HT1080 (cell line): ENCODE measurements at regions not wholly inside any gene's neighbourhood (a gene's known extent, or its start where the extent isn't known, plus 50 kb on each side); places are given as distances from the start of the nearest gene placed in this dataset.
A peak's percentile ranks its signal among the peaks of the same experiment; 100 is the strongest.
"Not testable (repeated sequence)": the region's sequence is repeated elsewhere in the genome, so short reads cannot be mapped to it uniquely, and the experiment has no call there.

Experiments
- DNase-seq: peaks from one replicate; pipeline ENCODE4 v3.0.0-alpha.2; 2015; ENCODE audit warnings: low read depth

DNA sequence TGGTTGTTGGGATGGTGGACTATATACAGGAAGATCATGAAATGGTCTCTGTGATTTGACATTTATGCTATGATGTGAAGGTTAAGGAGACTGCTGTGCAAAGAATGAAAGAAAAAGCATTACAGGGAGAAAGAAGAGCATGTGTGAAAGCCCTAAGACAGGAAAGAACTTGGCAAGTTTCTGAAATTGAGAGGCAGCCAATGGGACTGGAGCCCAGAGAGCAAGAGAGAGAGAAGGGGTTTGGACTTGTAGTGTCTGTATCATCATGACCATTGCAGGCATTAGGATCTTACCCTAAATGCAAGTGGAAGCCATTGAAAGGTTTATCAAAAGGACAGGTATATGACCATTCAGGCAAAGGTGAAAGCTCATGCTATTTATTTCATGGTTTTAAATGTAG, 147.1 kb downstream of the NAA11 start:
- no peak for DNase-seq

DNA sequence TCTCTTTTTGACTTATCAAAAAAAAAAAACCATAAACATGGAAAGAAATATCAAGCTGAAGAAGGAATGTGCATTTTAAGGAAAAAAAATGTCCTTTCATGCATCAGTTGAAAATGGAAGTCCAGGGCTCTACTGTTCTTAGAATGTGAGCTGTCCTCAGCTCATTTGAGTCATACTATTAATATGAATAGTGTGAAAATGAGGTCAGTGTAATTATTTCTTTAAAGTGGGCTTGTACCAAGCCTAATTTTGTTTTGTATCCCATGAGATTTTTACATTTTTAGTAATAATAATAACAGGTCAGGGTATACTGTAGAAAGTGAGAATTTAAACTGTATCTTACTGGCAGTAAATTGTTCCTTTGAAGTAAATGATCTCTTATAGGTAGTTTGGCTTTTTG, 148.5 kb downstream of the NAA11 start:
- DNase-seq, result no peak

DNA sequence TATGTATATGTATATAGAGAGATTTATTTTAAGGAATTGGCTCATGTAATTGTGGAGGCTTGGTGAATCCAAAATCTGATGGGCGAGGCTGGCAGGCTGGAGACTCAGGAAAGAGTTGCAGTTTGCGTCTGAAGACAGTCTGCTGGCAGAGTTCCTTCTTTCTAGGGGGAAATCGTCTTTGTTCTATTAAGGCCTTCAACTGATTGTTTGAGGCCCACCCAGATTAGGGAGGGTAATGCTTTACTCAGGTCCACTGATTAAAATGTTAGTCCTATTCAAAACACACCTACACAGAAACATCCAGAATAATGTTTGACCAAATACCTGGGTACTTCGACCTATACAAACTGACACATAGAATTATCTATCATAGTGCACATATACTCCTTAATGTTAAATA, 149.5 kb downstream of the NAA11 start:
- no peak for DNase-seq

DNA sequence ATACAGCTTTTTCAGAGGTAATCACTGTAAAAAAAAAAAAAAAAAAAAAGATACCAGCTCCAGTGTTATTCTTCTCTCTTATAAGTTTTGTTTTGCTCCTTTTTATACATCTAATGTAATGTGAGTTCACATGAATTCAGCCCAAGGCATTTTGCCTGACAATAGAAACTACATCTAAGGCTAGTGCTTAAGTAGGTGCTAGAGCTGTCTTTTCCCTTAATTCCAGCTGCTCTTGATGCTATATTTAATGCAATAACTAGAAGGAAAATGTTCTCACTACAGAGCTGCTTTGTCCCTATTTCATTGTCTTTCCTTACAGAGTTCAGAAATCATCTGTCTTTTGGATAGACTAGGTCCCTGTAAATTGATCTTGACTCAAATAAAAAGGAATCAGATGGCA, 150.1 kb downstream of the NAA11 start:
- no peak for DNase-seq

DNA sequence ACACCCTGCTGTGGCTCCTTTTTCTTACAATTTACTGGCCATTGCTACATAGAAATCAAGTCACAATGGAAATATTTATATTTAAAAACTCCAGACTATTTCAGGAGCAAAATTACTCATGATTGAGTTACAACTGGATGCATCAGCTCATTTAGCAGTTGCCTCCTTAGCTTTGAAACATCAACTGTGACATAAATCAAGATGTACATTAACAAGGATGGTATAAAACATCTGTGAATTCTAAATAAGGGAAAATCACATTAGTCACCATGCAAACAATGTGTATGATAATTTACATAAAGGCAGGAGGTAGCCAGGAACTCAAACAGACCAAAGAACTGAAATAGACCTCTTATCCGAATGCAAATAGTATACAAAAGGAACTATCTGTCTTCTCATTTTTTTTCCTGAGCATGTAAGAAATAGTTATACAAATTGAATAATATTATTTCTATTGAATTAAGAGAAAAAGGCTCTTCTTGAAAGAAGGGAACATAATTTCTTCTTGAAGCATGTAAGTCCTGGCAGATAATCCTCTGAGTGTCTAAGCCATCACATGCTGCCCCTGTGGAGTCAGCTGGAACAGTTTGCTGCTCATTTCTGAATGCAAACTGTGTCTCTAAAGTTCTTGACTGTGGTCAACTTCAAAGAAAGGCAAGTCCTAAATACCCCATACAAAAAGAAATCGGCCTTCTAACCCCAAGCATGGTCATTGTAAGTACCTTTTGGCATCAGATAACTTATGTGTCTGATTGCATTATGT, 151.2 kb downstream of the NAA11 start:
- no peak for DNase-seq

DNA sequence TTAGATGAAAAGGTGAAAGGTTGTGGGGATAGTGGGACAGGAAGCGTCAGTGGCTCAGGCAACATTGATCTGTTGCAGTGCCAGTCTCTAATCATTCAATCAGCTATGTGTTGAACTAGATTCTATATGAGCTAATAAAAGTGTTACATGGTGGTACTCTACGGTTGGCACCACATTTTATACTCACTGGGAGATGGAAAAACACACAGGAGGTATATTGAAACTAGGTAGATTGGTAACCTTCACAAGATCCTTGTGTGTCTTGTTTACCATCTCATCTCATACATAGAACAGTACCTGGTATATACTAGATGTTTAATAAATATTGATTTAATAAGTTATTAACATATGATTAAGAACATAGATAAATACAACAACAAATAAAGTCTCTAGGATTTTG, 152.7 kb downstream of the NAA11 start:
- no peak for DNase-seq

DNA sequence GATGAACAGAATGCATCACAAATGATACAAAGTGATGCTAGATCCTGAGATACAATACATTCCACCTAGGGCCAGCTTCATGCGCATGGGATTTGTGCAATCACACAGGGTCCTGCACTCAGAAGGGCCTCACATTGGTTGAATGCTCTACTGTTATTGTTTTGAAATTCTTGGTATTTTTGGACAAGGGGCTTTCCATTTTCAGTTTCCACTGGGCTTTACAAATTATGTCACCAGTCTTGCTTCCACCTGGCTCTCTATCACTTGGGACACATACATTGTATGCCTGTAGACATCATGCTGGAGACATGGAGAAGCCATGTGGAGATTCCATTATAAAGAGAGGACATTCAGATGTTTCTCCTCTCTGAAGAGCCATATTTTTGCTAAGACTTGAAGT, 155.8 kb downstream of the NAA11 start:
- no peak for DNase-seq

DNA sequence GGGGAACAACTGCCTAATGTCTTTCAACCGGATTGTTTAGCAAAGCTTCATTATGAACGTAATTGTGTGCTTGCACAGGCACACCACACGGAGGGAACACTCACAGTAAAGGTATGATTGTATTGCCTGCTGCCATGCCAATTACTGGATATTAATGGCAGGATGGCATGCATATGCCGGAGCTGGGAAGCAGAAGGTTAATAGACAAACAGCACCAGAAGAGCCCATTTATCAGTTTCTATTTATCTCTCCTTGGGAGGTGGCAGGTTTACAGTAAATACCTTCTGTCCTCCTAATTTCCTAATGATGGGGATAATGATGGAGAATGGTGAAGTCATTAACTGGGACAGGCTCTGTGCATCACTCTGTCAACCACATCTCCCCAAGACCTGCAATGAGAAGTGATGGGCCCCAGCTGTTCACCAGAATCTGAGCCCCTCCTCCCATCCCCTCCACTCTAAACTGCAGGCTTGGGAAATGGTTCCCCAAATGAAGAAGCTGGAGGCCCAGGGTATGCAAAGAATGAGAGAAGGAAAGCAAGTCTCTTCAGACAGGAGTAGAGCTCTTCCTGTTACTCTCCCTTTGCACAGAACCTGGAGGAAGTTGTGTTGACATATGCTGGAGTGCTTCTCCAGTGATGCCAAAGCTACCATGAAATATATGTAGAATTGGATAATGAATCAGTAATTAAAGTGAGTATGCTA, 160.8 kb downstream of the NAA11 start:
- no peak for DNase-seq

DNA sequence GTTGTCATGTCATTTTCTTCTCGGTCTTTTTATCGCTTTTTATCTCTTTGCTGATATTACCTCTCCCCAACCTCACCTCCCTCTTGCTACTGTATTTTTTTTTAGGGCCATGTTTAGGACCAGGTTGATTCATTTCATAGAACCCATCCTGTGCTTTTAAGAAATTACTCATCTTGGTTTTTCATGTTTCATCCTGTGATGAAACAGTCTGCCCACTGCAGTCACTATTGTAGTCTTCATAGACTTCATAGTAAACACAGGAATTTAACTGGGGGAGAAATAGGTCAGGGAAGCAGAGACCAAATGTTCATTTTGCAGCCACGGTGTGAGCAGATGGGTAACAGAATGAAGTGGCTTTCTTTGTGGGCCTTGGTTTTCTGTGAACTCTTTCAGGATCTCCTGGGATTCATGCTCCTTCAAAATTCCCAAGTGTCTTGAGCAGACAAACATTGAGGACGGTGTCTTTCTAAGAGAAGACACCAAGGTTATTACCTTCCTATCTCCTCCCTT, 161.8 kb downstream of the NAA11 start:
- DNase-seq, result peak; percentile 1

DNA sequence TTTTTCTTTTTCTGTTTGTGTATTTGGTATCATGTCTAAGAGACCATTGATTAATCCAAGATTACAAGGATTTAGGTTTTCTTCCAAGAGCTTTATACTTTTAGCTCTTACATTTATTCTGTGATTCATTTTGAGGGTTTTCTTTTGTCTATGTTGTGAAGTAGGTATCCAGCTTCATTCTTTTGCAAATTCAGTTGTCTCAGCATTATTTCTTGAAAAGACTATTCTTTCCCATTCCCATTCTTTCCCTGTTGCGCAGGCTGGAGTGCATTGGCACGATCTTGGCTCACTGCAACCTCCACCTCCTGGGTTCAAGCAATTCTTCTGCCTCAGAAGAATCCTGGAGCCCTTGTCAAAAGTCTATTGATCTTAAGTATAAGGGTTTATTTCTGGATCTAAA, 164.9 kb downstream of the NAA11 start:
- no peak for DNase-seq

DNA sequence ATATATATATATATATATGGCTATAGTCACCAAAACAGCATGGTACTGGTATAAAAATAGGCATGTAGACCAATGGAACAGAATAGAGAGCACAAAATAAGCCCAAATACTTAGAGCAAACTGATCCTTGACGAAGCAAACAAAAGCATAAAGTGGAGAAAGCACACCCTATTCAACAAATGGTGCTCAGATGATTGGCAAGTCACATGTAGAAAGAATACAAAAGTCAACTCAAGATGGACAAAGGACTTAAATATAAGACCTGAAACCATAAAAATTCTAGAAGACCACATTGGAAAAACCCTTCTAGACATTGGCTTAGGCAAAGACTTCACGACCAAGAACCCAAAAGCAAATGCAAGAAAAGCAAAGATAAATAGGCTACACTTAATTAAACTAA, 167.2 kb downstream of the NAA11 start:
- DNase-seq, result not testable (repeated sequence)

DNA sequence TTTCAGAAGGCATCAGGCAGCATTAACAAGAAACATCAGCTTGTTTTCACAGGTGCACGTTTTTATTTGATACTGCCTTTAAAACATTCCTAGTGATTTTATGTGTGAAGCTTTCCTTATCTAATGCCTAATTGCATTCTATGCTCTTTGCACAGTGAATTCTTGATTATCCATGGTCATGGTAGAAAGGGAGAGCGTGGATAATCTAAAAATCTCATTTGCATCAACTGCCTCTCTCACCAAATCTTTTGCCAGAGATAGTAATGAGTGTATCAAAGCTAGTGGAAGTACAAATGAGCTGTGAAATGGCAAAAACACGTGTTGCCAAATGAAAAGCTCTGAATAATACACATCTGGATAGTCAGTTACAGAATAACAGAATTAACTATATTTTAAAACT, 170.5 kb downstream of the NAA11 start:
- no peak for DNase-seq

DNA sequence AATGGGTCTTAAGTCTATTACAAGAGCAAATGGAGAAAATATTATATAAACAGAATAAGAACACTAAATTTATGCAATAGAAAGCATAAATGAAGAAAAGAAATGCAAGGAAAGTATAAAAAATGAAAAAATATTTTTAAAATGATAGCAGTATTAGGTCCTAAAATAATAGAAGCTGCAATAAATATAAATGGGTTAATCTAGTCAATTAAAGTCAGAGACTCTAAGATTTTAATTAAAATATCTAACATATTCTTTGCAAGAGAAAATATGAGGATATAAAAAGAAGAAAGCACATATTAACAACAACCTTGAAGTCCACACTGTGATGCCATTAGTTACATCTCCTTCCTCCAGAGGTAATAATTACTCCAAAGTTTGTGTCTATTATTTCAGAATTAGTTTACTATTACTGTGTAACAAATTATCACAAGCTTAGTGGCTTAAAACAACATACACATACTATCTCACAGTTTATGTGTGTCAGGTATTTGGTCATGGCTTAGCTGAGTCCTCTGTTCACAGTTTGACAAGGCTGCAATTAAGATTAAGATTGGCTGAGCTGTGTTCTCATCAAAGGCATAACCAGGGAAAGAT, 174.9 kb downstream of the NAA11 start:
- DNase-seq, result no peak

DNA sequence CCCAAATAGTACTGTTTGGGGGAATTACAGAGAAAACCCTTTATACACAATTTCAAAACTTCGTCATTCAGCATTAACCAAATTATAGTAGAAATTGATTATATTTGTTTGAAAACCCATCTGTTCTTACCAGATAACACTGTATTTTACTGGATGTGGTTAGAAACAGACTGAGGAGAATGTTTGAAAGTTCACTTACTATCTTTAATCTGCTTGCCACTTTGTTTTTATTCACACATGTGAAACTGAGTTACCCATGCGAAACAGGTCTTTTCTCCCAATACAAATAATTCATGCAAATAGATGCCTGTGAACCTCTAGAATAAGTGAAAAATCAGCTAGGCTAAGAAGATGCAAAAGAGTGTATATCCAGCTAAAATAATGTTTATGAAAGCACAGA, 177.5 kb downstream of the NAA11 start:
- no peak for DNase-seq

DNA sequence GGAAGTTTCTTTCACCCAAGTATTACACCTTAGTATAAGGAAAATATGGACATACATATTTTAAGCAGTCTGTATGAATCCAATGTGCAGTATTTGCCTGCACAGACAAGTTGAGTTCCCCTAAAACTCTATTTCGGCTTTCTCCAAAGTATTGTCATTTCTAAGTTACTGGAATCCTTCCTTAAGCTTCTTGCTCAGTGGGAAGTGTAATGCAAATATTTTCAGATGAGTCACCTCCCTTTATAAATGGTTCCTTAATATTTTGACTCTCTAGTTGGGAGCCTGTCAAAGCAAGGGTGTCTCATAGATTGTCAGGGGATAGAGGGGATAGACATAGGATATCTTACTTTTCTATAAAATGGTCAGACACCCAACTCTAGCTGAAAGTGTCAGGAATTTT, 178.6 kb downstream of the NAA11 start:
- peak; percentile 8 for DNase-seq

DNA sequence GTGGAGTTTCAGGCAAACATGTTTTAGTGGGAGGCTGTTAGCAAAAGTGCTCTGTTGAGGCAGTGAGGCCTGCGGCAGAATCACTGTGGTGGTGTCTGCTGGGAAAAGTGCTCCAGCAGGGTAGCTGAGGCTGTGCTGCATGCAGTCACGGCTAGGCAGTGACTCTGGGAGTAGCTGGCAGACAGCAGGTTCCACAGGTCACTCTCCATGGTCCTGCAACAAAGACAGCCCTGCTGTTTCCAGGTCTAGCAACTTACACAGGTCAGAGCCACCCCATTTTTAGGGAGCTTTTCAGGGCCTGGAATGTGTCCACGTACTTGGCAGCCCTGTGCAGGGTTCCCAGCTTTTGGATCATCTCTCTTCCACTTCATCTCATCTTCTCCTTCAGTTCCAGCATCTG, 184.3 kb downstream of the NAA11 start:
- peak; percentile 37 for DNase-seq

DNA sequence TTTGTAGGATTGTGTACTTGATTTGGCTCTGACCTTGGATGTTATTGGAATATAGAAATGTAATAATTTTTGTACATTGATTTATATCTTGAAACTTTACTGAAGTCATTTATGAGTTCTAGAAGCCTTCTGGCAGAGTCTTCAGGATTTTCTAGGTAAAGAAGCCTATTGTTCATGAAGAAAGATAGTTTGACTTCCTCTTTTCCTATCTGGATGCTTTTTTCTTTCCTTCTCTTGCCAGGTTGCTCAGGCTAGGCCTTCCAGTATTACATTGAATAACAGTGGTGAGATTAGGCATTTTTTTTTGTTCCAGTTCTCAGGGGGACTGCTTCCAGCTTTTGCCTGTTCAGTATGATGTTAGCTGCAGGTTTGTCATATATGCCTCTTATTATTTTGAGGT, 191.1 kb downstream of the NAA11 start:
- DNase-seq, result no peak

DNA sequence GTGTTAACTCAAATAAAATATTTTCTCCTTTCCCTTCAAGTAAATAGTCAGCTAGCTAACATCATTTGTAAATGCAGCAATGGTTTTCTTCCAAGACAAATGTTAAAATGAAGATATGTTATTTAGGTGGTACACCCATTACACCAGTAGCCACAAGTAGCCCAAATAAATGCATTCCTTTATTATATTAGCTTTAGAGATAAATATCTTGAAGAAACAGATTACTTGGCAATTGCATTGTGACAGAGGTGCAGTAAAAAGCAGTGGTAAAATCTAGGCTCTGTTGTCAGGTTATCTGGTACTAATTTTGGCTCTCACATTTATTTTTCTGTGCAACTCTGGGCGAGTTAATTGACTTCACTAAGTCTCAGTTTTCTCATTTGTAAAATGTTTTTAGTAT, 193.0 kb downstream of the NAA11 start:
- no peak for DNase-seq

DNA sequence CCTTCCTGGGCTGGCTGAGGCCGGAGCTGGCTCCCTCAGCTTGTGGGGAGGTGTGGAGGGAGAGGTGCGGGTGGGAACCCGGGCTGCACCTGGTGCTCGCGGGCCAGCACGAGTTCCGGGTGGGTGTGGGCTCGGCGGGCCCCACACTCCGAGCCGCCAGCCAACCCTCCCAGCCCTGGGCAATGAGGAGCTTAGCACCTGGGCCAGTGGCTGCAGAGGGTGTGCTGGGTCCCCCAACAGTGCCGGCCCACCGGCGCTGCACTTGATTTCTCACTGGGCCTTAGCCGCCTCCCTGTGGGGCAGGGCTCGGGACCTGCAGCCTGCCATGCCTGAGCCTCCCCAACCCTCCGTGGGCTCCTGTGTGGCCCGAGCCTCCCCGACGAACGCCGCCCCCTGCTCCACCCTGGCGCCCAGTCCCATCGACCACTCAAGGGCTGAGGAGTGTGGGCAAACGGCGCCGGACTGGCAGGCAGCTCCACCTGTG, 182.7 kb upstream of the PAQR3 start:
- no peak for DNase-seq

DNA sequence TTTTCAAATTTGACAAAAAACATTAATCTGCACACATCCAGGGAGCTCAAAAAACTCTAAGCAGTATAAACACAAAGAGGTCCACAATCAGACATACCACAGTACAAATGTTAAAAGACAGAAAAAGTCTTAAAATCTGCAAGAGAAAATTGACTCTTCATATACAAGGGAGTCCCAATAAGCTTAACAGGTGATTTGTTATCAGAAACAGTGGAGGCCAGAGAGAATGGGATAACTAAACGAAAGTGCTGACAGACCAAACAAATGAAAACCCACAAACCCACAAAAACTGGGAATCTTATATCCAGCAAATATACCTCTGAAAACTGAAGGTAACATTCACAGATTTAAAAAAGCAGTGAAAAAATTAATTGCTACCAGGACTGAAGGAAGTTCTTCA, 182.0 kb upstream of the PAQR3 start:
- no peak for DNase-seq

DNA sequence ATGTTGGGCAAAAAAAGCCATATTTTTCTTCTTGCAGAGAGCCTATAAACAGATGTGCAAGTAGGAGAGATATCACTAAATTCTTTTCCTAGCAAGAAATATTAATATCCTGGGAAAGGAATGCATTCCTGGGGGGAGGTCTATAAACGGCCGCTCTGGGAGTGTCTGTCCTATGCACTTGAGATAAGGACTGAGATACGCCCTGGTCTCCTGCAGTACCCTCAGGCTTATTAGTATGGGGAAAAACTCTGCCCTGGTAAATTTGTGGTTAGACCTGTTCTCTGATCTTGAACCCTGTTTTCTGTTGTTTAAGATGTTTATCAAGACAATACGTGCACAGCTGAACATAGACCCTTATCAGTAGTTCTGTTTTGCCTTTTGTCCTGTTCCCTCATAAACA, 177.8 kb upstream of the PAQR3 start:
- DNase-seq, result not testable (repeated sequence)

DNA sequence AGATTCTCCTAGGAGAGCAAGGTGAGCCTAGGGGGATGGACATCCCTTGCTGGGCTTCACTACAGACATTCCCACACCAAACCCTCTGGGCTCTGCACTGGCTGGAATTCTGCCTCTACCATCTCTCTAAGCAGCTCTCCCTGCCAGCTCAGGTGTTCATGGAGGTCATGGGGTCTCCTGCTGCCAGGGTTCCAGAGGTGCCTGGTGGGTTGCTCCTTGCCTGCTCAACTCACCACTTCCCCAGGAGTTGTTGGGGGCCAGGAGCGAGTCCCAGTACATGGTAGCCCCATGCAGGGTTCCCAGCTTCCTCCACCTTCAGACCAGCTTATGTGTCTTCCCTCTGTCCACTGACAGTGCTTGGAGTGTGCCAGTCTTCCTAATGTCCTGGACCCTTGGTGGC, 167.8 kb upstream of the PAQR3 start:
- DNase-seq, result no peak
